ENCODE measurements at regions not wholly inside any gene's neighbourhood (a gene's known extent, or its start where the extent isn't known, plus 50 kb on each side); places are given as distances from the start of the nearest gene placed in this dataset.

GRCh38 chr13:22288496-22288895, 617.6 kb downstream of the FGF9 start:
- TF ChIP-seq CTCF (IDR thresholded peaks at IDR 0.05 in 4 of 5, conservative IDR thresholded peaks at IDR 0.05 in 1 of 5) (no peak), POLR2A (IDR thresholded peaks at IDR 0.05) (no peak)
- DNase-seq (no peak), ATAC-seq (no peak)
- Histone ChIP-seq H3K27ac (no peak overlapping the region), H3K4me1 (no peaks in the 10 kb centered on the region), H3K27me3 (peaks cover 0 to 2% (median 0%) of the 10 kb centered on the region in 3 donors), H3K36me3 (no peaks in the 10 kb centered on the region), H3K9me3 (no peaks in the 10 kb centered on the region), H3K4me3 (no peak overlapping the region)
- in situ Hi-C loops (cut with MboI; ENCODE audit: low sequenced_read_pairs in 4 of 4) (loop anchor here in 1 of 4 donors (25.0 kb wide), 1 partner anchor 651 kb away; no protein-coding TSS in a partner anchor), intact Hi-C loops (cut with DNase I; ENCODE audit: low total_unique reads) (no loop called here)

- no peak overlapping the region for H3K27ac ChIP-seq
- peaks cover 0 to 2% (median 0%) of the 10 kb centered on the region in 3 donors for H3K27me3 ChIP-seq
- in situ Hi-C loops (cut with MboI; ENCODE audit: low sequenced_read_pairs in 4 of 4): loop anchor here in 1 of 4 donors (25.0 kb wide), 1 partner anchor 652 kb away; no protein-coding TSS in a partner anchor
- intact Hi-C loops (cut with DNase I; ENCODE audit: low total_unique reads): no loop called here
- TF ChIP-seq POLR2A (IDR thresholded peaks at IDR 0.05) (no peak), CTCF (IDR thresholded peaks at IDR 0.05 in 4 of 5, conservative IDR thresholded peaks at IDR 0.05 in 1 of 5) (no peak)
- ATAC-seq: no peak
- no peaks in the 10 kb centered on the region for H3K4me1 ChIP-seq
- H3K4me3 ChIP-seq: no peak overlapping the region
- no peaks in the 10 kb centered on the region for H3K36me3 ChIP-seq
- H3K9me3 ChIP-seq: no peaks in the 10 kb centered on the region
- DNase-seq: no peak
These were observed 618.8 kb downstream of the FGF9 start for GRCh38 chr13:22289711-22290110.

GRCh38 chr13:22298530-22298929, 627.7 kb downstream of the FGF9 start:
- in situ Hi-C loops (cut with MboI; ENCODE audit: low sequenced_read_pairs in 4 of 4): loop anchor here in 1 of 4 donors (25.0 kb wide), 1 partner anchor 661 kb away; no protein-coding TSS in a partner anchor
- TF ChIP-seq POLR2A (IDR thresholded peaks at IDR 0.05): no peak
- TF ChIP-seq CTCF (IDR thresholded peaks at IDR 0.05 in 4 of 5, conservative IDR thresholded peaks at IDR 0.05 in 1 of 5): no peak

GRCh38 chr13:22311734-22312404, 641.0 kb downstream of the FGF9 start:
- peak; percentile 51 to 79 for ATAC-seq
- intact Hi-C loops (cut with DNase I; ENCODE audit: low total_unique reads) (no loop called here), in situ Hi-C loops (cut with MboI; ENCODE audit: low sequenced_read_pairs in 4 of 4) (no loop called here)
- Histone ChIP-seq H3K4me1 (no peaks in the 10 kb centered on the region), H3K4me3 (no peak overlapping the region), H3K27ac (no peak overlapping the region), H3K27me3 (no peaks in the 10 kb centered on the region), H3K36me3 (no peaks in the 10 kb centered on the region), H3K9me3 (no peaks in the 10 kb centered on the region)
- DNase-seq: peak; percentile 5 to 27
- TF ChIP-seq POLR2A (IDR thresholded peaks at IDR 0.05): no peak
- no peak for TF ChIP-seq CTCF (IDR thresholded peaks at IDR 0.05 in 4 of 5, conservative IDR thresholded peaks at IDR 0.05 in 1 of 5)

More at GRCh38 chr13:22298530-22298929, 627.7 kb downstream of the FGF9 start:
- DNase-seq (no peak), ATAC-seq (no peak)
- Histone ChIP-seq H3K36me3 (no peaks in the 10 kb centered on the region), H3K9me3 (no peaks in the 10 kb centered on the region), H3K27me3 (no peaks in the 10 kb centered on the region), H3K4me1 (no peaks in the 10 kb centered on the region), H3K27ac (no peak overlapping the region), H3K4me3 (no peak overlapping the region)
- intact Hi-C loops (cut with DNase I; ENCODE audit: low total_unique reads): no loop called here

All from gastrocnemius medialis (tissue), 4 donors.